GM12865 (cell line): ENCODE measurements at regions not wholly inside any gene's neighbourhood (a gene's known extent, or its start where the extent isn't known, plus 50 kb on each side); places are given as distances from the start of the nearest gene placed in this dataset.

ENCODE experiments used
- DNase-seq: peaks from one replicate; pipeline ENCODE4 v3.0.0; 2010; ENCODE audit warnings: low read depth
- H3K4me3 ChIP-seq: 2 replicates; pipeline ENCODE4 v1.5.1; 2011; ENCODE audit warnings: mild to moderate bottlenecking, low read depth, low read length, control low read depth
- CTCF ChIP-seq: IDR thresholded peaks from 2 replicates; pipeline ENCODE4 v1.5.1; 2011; ENCODE audit warnings: low read length, control low read depth, low read depth, inconsistent platforms; ENCODE audit not compliant: insufficient read depth; ENCODE audit errors: missing control alignments

- DNase-seq = no peak
- no peak overlapping the region for H3K4me3 ChIP-seq
- TF ChIP-seq CTCF = no peak
Observed at GRCh38 chr21:29396951-29397455, 98.3 kb downstream of the BACH1 start.

- no peak for TF ChIP-seq CTCF
- H3K4me3 ChIP-seq = no peak overlapping the region
Observed at GRCh38 chr21:29403301-29403700, 104.6 kb downstream of the BACH1 start.

GRCh38 chr21:29403922-29404538 lies 105.3 kb downstream of the BACH1 start:
- no peak overlapping the region for H3K4me3 ChIP-seq
- TF ChIP-seq CTCF = no peak
- DNase-seq = no peak

More at GRCh38 chr21:29403301-29403700, 104.6 kb downstream of the BACH1 start:
- no peak for DNase-seq

GRCh38 chr21:29405503-29406122 lies 106.9 kb downstream of the BACH1 start:
- no peak overlapping the region for H3K4me3 ChIP-seq
- no peak for DNase-seq
- no peak for TF ChIP-seq CTCF

GRCh38 chr21:29406385-29406784 lies 107.7 kb downstream of the BACH1 start:
- no peak for TF ChIP-seq CTCF
- DNase-seq = no peak
- no peak overlapping the region for H3K4me3 ChIP-seq

- no peak overlapping the region for H3K4me3 ChIP-seq
- DNase-seq = no peak
- no peak for TF ChIP-seq CTCF
Observed at GRCh38 chr21:29407571-29407970, 108.8 kb downstream of the BACH1 start.
